ENCODE measurements at regions not wholly inside any gene's neighbourhood (a gene's known extent, or its start where the extent isn't known, plus 50 kb on each side); places are given as distances from the start of the nearest gene placed in this dataset.
A peak's percentile ranks its signal among the peaks of the same experiment; 100 is the strongest.

GRCh38 chr18:60060026-60060425 lies 160.2 kb downstream of the PMAIP1 start:
- intact Hi-C loops (cut with micrococcal nuclease) (no loop called here), in situ Hi-C loops (cut with MboI) (no loop called here)
- ChIA-PET CTCF (ENCODE audit: low intra/inter-chr PET ratio) (no interaction called here), POLR2A (no interaction called here)
- no peak overlapping the region for H2AFZ ChIP-seq (ENCODE audit: low read depth, low read length)
- ATAC-seq (no peak), DNase-seq (ENCODE audit: extremely low read depth in 1 of 4, low spot score in 3 of 4) (no peak), FAIRE-seq (no peak)
- no peaks in the 10 kb centered on the region for H4K20me1 ChIP-seq (replicated peaks; ENCODE audit: control insufficient read depth, insufficient read depth, low read length)
- TF ChIP-seq SMAD4 (CRISPR knock-in tag; conservative IDR thresholded peaks at IDR 0.05) (no peak), ZNF23 (CRISPR knock-in tag; IDR thresholded peaks at IDR 0.05) (no peak), ADNP (tag; IDR thresholded peaks at IDR 0.05) (no peak), MXD1 (CRISPR knock-in tag; IDR thresholded peaks at IDR 0.05; ENCODE audit: borderline replicate concordance, poor library complexity, severe bottlenecking) (no peak), HNRNPH1 (optimal IDR thresholded peaks at IDR 0.05; ENCODE audit: low read depth, low read length) (no peak)
- H3K4me3 ChIP-seq, result no peak overlapping the region
- no peaks in the 10 kb centered on the region for H3K36me3 ChIP-seq (ENCODE audit: control insufficient read depth, insufficient read depth, low read length)
- no peaks in the 10 kb centered on the region for H3K9me3 ChIP-seq (replicated peaks; ENCODE audit: control insufficient read depth, insufficient read depth, low read depth, low read length)
- no peaks in the 10 kb centered on the region for H3K27me3 ChIP-seq (ENCODE audit: control insufficient read depth in 2 of 2, insufficient read depth in 2 of 2, low read length in 2 of 2)
- 62% methylated on average over 1 of the region's 1 CpG for WGBS (ENCODE audit: insufficient coverage, low coverage, missing lambda C conversion rate)
- H3K4me1 ChIP-seq (replicated peaks in 1 of 2; ENCODE audit: control insufficient read depth in 2 of 2, insufficient read depth in 2 of 2, low read length in 2 of 2), result no peaks in the 10 kb centered on the region
- H3K4me2 ChIP-seq (ENCODE audit: insufficient read depth, low read length), result no peak overlapping the region
- H3K9ac ChIP-seq (ENCODE audit: insufficient read depth in 1 of 2, low read depth in 2 of 2, low read length in 2 of 2), result no peak overlapping the region
- no peak overlapping the region for H3K27ac ChIP-seq (ENCODE audit: extremely low read depth, low read depth, low read length)
- no TSS peak for BruUV-seq (replicated peaks)
- no peaks in the 10 kb centered on the region for H3K79me2 ChIP-seq (ENCODE audit: control insufficient read depth, insufficient read depth, low read length)
- no peaks in the 10 kb centered on the region for H3K9me1 ChIP-seq (ENCODE audit: control insufficient read depth, insufficient read depth, low read length)

GRCh38 chr18:60059216-60059615 lies 159.4 kb downstream of the PMAIP1 start:
- in situ Hi-C loops (cut with MboI), result no loop called here
- no TSS peak for BruUV-seq (replicated peaks)
- Histone ChIP-seq H3K79me2 (ENCODE audit: control insufficient read depth, insufficient read depth, low read length) (no peaks in the 10 kb centered on the region), H3K27ac (ENCODE audit: extremely low read depth, low read depth, low read length) (peak overlapping the region; percentile 17; the same call in 1 of the 3 replicates), H3K4me2 (ENCODE audit: insufficient read depth, low read length) (no peak overlapping the region), H4K20me1 (replicated peaks; ENCODE audit: control insufficient read depth, insufficient read depth, low read length) (no peaks in the 10 kb centered on the region), H3K36me3 (ENCODE audit: control insufficient read depth, insufficient read depth, low read length) (no peaks in the 10 kb centered on the region), H3K4me1 (replicated peaks in 1 of 2; ENCODE audit: control insufficient read depth in 2 of 2, insufficient read depth in 2 of 2, low read length in 2 of 2) (peaks cover 0 to under 1% of the 10 kb centered on the region in 2 experiments; a peak in 2 of 5 replicates), H3K9me1 (ENCODE audit: control insufficient read depth, insufficient read depth, low read length) (no peaks in the 10 kb centered on the region), H3K9ac (ENCODE audit: insufficient read depth in 1 of 2, low read depth in 2 of 2, low read length in 2 of 2) (no peak overlapping the region), H3K27me3 (ENCODE audit: control insufficient read depth in 2 of 2, insufficient read depth in 2 of 2, low read length in 2 of 2) (no peaks in the 10 kb centered on the region), H3K9me3 (replicated peaks; ENCODE audit: control insufficient read depth, insufficient read depth, low read depth, low read length) (no peaks in the 10 kb centered on the region), H2AFZ (ENCODE audit: low read depth, low read length) (peak overlapping the region; percentile 53), H3K4me3 (no peak overlapping the region)
- DNase-seq (ENCODE audit: extremely low read depth in 1 of 4, low spot score in 3 of 4) (no peak), FAIRE-seq (no peak), ATAC-seq (no peak)
- CTCF ChIA-PET (ENCODE audit: low intra/inter-chr PET ratio), result no interaction called here
- 4% methylated on average over 2 of the region's 3 CpGs for WGBS (ENCODE audit: insufficient coverage, low coverage, missing lambda C conversion rate)
- TF ChIP-seq TEAD4 (IDR thresholded peaks at IDR 0.05; ENCODE audit: low read length) (0 out of 2 replicates have a peak, but pooled peaks have one; percentile 26), TEAD4 (CRISPR knock-in tag; IDR thresholded peaks at IDR 0.05; ENCODE audit: borderline replicate concordance) (no peak), ZNF134 (CRISPR knock-in tag; conservative IDR thresholded peaks at IDR 0.05) (no peak), TAL1 (IDR thresholded peaks at IDR 0.05) (peak; percentile 63; the same call in 1 of the 2 replicates), NR3C1 (CRISPR knock-in tag; IDR thresholded peaks at IDR 0.05) (no peak), NCOR1 (IDR thresholded peaks at IDR 0.05) (peak; percentile 22; the same call in 1 of the 2 replicates), KLF16 (IDR thresholded peaks at IDR 0.05) (no peak), KDM1A (IDR thresholded peaks at IDR 0.05) (peak; percentile 17 to 26; a peak in 2 of 4 replicates), CBFA2T3 (IDR thresholded peaks at IDR 0.05) (peak; percentile 70), CBFA2T2 (conservative IDR thresholded peaks at IDR 0.05) (peak; percentile 33; the same call in 1 of the 2 replicates), ZNF263 (CRISPR knock-in tag; IDR thresholded peaks at IDR 0.05; ENCODE audit: borderline replicate concordance) (no peak), TCF3 (CRISPR knock-in tag; IDR thresholded peaks at IDR 0.05) (peak; percentile 59; the same call in 1 of the 2 replicates), ARID1B (IDR thresholded peaks at IDR 0.05) (peak; percentile 44)
- intact Hi-C loops (cut with micrococcal nuclease), result no loop called here
- POLR2A ChIA-PET, result no interaction called here

All from K562 (cell line).